ENCODE measurements at regions not wholly inside any gene's neighbourhood (a gene's known extent, or its start where the extent isn't known, plus 50 kb on each side); places are given as distances from the start of the nearest gene placed in this dataset.

DNA sequence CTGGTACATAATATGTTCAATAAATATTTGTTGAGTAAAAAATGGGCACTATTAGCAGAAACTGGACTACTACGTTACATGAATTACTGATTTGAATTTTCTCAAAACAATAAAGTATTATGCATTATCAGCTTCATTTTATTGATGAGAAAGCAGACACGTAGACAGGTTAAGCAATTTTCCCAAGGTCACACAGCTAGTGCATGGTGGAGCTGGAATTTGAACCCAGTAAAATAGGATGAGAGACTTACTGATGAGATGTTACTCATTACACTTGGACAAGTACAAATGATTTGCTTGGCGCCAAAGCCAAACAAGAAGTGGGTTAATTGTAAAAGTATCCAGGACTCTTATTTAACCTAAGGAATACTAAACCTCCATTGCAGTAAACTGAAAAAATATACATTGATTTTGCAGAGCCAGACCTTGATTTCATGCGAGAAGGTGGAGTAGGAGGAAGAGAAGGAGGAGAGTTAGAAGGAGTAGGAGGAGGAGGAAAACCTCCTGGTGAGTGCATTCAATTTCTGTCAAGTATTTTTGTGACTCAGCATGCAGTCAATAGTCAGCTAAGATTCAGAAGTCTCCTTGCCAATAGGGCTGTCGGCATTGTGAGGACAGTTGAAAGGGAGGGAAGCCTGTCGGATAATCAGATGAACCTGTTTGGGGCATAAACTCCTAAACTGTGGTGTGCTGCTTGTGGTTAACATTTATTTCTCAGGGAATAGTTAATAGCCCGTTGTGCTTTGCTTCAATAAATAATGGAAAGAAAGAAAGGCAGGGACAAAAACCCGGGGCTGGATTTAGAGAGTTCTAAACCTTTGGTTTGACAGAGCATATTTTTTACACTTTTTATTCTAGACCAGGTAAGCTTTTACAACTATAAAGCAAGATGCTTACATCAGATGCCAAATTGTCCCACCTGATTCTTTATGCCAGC lies 77.0 kb upstream of the TACR1 start:
- DNase-seq, result no peak

DNA sequence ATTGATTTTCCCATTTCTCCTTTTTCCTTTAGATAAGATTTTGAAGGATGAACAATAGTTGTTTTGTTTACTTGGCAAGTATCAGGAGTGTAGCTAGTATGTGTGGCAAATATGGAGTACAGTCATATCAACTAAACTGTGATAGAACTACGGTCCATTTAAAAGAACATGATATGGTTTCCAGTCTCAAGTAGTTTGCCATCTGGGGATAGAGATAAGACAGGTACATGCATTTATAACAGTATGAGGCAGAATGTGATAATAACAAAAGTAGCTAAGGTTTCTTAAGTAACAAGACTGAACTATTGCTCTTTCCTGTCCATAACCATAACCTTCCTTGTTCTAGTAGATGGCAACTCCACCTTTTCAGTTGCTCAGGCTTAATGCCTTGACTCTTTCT lies 75.6 kb upstream of the TACR1 start:
- DNase-seq, result no peak

DNA sequence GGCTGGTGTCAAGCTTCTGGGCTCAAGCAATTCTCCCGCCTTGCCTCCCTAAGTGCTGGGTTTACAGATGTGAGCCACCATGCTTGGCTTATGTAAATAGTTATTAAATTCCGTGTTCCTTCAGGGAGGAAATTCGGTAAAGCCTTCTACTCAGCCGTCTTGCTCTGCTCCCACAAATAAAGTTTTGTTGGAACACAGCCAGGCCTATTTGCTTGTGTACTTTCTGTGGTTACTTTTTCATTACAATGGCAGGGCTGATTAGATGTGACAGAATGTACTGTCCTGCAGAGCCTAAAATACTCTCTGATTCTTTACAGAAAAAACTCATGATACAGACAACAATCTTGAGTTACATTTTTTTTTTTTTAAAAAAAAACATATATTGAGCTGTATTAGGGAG lies 68.8 kb upstream of the TACR1 start:
- no peak for DNase-seq

DNA sequence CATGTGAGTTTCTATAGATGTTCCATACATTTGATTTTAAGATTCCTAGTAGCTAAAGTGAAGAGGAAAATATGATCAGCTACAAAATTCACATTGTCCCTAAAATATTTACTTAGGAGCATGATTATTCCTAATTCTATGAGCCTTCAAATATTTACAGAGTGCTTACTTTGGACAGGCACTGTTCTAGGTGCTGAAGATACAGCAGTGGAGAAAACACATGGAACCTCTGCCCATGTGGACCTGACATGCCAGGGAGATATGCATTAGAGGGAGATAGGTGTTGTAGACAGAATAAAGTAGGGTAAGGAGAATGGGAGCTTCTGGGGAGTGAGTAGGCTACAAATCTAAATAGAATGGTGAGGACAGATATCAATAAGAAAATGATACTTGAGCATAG lies 62.6 kb upstream of the TACR1 start:
- DNase-seq, result no peak

DNA sequence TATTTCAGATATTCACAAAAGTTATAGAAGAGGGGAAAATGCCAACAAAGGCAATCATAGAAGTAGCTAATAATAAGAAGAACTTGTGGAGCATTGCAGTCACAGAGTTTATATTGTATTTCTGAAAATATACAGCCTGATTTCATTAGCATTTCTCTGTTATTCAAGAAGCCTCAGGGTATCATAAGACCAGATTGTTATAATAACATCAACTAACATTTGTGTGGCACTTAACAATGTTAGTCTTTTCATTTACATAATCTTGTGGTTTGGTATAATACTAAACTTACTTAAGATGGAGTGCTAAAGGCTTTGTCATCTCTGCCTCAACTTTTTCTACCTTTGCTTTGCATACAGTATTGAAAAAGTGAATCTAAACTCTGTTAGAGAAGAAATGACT lies 61.6 kb upstream of the TACR1 start:
- no peak for DNase-seq

DNA sequence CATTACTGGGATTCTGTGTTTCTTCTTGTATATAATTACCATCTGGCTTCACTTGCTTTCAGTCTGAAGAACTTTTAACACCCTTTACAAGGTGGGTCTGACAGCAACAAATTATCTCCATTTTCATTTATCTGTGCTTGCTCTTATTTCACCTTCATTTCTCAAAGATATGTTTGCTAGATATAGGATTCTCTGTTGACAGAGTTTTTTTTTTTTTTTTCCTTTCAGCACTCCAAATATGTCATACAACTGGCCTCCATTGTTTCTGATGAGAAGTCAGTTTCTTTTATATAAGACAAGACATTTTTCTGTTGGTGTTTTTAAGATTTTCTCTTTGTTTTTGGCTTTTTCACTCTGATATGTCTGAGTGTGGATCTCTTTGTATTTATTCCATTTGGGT lies 59.3 kb upstream of the TACR1 start:
- DNase-seq, result no peak

DNA sequence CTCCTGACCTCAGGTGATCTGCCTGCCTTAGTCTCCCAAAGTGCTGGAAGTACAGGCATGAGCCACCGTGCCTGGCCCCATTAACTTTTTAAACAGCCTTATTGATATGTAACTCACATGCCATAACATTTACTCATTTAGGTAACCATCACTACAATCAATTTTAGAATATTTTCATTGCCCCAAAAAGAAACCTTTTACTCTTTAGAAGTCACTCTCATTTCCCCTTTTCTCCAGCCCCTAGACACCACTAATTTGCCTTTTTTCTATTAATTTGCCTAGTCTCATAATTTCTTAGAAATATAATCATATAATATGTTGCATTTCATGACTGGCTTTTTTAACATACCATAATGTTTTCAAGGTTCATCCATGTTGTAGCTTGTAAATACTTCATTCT lies 57.2 kb upstream of the TACR1 start:
- no peak for DNase-seq

DNA sequence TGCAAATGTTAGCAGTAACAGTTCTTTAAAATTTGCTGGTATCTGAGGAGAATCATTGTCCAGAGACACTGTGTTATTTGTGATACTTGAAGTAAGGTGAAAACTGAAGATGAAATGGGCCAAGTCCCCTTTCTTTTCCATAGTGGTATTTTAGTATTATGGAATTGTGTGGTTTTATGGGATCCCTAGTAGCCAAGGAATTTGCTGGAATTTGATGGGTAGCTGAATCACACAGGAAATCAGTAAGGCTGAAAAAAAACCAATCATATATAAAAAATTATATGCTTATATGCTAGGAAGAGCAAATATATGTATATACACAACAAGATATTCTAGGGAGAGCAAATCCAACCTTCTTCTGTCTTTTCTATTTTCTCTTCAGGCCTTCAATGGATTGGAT lies 54.2 kb upstream of the TACR1 start:
- DNase-seq, result no peak

DNA sequence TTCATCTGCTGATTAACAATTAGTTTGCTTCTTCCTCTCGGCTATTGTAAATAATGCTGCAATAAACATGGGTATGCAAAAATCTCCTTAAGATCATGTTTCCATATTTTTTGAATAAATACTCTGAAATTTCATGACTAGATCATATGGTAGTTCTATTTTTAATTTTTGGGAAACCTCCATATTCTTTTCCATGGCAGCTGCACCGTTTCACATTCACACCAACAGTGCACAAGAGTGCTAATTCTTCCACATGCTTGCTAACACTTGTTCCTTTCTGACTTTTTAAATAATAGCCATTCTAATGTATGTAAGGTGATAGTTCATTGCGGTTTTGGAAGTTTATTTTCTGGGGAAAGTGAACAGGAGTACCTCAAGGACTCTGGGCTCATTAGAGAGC lies 52.6 kb upstream of the TACR1 start:
- DNase-seq, result no peak
